HG03045 (cell line): ENCODE measurements at regions not wholly inside any gene's neighbourhood (a gene's known extent, or its start where the extent isn't known, plus 50 kb on each side); places are given as distances from the start of the nearest gene placed in this dataset.
"Not testable (repeated sequence)": the region's sequence is repeated elsewhere in the genome, so short reads cannot be mapped to it uniquely, and the experiment has no call there.

Source experiments
- ATAC-seq: cut with Tn5 transposase; IDR thresholded peaks from one replicate; pipeline ENCODE4 v1.9.1; 2021; ENCODE audit warnings: mild to moderate bottlenecking, moderate library complexity; ENCODE audit not compliant: unreplicated experiment

DNA sequence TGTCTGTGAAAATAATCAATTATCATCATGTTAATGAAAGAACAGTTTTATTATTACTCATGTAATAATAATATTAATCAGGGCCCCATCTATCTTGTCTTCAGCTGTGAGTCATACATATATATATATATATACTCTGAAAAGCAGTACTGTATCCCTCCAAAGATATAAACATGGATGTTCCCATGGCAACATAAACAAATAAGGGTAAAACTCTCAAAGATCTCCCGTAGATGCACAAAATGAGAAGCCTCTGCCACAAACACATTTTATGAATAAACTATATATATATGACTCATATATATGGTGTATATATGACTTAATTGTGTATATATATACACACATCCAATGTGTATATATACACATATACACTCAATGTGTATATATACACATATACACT, 163.8 kb upstream of the ARHGEF26 start:
- no peak for ATAC-seq

DNA sequence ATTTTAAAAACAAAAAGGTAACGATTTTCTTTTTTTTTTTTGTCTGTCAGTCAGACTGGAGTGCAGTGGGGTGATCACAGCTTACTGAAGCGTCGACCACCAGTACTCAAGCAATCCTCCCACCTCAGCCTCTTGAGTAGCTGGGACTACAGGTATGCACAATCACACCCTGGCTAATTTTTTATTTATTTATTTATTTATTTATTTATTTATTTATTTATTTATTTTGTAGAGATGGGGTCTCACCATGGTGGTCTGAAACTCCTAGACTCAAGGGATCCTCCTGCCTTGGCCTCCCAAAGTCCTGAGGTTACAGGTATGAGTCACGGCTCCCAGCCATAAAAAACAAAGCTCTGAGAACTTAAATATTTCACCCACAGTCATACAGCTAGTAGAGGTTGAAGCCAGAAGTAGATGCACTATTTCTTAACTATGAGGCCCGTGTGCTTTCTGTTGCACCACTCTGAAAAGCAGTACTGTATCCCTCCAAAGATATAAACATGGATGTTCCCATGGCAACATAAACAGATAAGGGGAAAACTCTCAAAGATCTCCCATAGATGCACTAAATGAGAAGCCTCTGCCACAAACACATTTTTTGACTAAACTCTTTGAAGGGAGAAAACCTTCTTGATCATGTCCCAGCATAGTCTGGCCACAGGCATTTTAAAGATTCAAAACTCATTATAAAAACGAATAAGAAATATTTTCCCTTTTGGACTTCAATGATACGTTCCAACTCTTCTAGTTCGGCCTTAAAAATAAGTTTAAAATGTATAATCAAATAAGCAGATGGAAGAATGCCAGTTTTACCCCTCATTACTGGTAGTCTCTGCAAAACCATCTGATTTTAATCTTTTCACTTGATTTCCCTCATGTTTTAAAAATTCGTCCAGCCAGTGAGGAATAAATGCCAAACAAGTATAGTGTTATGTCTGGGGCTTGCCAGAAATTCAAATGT, 162.3 kb upstream of the ARHGEF26 start:
- ATAC-seq: no peak

DNA sequence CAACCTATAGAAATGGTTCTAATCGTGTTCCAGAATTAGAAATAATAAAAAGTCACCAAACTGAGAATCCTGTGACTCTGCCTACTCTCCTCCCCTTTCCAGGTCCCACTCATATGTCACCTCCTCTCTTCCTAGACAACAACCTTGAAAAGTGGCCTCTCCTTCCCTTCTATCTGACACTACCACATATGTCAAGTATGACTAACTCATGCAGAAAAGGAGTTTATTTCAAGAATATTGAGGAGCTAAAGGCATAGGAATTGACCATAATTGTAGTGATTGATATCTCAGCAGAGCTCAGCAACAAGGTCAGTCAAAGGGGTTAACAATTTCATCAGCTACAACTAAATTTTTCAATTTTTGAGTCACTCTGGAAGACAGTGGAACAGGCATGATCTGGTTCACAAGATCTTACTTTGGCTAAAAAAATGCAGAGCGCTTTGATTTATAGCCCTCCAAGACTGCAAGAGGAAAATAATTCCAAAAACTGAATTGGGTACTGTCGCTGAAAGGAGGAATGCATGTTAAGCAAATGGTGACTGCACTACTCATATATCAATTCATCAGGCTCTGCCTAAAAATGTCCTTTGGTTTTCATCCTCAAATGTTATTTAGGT, 160.6 kb upstream of the ARHGEF26 start:
- ATAC-seq: no peak

DNA sequence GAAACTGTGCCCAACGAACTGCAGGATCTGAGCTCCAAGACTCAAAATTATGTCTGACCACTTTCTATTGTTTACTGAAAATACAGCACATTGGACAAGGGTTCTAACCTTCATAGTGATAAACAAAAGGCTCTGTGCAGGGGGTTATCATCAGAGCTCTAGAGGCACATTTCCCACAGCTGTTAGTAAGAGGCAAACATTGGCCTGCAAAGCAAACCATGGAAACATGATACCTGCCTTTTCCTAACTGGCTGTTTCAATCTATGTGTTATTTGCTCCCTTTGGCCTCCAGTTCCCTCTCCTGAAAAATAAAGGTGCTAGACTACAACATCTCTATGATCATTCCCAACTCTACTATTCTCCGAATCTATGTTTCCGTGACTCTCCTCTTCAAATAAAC, 159.7 kb upstream of the ARHGEF26 start:
- no peak for ATAC-seq

DNA sequence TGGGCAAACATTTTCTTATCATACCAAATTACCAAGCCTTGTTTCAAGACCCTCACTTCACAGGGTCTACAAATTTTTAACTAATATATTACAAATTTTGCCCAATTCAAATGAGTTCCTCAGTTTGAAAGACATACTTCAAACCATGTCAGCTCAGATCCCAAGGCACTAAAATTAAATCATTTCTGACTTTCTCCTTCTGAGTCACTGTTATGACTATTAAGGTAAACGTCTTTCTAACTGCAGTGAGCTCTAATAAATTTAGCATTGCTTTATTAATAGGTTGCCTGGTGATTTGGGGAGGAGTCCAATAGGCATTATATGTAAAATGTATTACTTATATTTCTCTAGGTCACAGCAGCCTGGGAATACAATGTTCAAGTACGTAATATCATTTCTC, 158.2 kb upstream of the ARHGEF26 start:
- no peak for ATAC-seq

DNA sequence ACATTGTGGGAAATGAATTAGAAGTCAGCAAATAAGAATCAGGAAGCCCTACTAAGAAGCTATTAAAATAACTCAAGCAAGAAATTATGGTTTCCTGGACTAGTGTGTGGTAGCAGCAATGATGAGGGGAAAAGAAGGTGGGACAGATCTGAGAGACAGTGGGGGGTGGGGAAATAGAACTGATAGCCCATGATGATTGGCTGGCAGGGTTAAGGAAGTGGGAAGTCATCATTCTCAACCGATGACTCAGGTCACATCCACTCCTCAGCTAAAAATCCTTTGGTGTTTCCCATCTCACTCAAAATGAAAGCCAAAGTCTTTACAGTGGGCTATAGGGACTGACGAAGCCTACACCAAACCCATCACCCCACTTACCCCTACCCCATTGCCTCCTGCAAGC, 153.9 kb upstream of the ARHGEF26 start:
- peak; percentile 44 for ATAC-seq

DNA sequence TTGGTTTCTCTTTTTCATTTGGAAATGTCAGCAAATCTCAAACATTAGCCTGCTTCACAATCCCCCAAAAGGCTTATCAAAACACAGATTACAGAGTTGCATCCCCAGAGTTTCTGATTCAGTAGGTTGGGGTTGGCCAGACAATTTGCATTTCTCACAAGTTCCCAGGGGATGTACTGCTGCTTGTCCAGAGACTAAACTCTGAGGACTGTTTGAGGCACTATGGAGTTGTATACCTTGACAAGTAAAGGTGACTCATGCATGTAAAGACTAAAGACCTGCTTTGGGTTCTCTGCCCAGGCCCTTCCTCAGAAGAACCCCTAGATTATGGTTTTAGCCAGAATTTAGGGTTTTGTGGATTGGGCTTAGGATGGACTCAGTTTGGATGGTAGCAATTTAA, 151.1 kb upstream of the ARHGEF26 start:
- no peak for ATAC-seq

DNA sequence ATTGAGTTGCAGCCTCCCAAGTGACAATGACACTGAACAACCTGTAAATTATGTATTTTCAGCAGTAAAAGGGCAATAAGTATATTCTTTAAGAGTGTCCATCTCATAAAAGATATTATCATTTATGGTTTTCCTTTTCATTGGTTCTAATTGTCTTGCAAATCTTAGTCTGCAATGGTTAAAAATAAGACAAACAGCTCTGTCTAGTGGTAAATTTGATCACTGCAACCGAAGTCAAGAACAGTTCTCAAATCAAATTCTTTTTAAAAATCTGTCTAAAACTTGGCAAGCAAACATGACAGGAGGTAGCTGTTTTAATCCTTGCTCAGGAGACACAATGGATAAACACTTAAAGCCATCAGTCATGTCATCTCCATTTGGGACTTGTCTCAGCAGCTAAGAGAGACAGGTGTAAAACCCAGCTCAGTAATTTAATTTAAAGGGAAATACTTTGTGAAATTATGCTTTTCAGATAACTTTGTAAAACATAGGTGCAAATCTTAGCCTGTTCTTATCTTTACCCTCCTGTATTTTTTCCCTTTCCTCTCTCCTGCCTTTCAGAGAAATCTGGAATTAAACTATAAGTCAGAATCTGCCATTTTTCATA, 150.3 kb upstream of the ARHGEF26 start:
- ATAC-seq: no peak

DNA sequence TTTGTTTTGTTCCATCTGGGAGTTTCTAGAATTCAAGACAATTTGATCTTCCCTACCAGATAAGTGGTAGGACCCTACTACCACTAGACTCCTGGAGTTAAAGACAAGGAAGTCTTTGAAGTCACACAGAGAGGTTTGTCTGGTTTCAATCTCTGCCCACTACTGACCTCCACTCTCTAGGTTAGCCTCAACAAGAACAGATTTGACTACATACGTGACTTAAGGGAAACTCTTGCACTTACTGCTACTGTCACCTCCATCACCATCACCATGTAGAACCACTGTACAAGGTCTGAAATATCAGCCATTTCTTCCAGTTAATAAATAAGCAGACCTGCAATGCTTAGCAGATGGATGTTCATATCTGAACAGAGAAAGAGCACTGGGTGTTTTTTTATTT, 148.3 kb upstream of the ARHGEF26 start:
- ATAC-seq: peak; percentile 77

DNA sequence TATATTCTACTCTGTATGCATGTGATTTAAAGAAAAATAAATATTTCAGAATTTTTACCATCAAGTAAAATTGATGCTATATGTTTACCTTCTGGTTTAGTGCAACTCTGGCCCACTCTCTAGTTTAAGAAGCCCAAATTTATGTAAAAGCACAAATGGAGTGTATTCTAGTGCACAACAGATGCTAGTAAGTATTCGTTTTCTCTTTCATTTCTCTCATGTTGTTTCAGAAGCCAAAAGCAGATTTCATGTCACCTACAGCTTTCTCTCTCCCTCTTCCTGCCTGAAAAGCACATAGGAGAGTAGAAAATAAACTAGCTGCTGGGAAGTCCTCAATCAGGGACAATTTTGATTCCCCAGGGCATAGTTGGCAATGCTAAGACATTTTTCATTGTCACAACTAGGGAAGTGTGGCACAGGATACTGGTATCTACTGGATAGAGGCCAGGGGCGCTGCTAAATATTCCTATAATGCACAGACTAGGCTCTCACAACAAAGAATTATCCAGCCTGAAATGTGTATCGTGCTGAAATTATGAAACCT, 147.4 kb upstream of the ARHGEF26 start:
- ATAC-seq: peak; percentile 50

DNA sequence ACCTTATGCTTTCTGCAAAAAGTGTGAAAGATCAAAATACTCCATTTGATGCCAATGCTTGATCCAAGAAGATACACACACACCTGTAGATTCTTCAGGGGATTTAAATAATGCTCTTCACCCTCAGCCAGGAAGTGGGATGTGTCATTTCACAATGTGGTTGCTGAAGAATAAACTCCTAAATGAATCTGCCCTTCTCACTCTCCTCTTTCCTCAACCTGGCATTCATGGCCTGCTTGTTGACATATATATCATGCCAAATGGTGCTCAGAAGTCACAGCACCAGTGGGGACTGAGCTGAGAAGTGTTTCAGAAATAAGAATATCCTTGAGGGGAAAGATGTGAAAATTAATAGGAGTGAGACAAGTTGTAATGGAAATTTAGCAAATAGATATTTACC, 146.6 kb upstream of the ARHGEF26 start:
- ATAC-seq: no peak

DNA sequence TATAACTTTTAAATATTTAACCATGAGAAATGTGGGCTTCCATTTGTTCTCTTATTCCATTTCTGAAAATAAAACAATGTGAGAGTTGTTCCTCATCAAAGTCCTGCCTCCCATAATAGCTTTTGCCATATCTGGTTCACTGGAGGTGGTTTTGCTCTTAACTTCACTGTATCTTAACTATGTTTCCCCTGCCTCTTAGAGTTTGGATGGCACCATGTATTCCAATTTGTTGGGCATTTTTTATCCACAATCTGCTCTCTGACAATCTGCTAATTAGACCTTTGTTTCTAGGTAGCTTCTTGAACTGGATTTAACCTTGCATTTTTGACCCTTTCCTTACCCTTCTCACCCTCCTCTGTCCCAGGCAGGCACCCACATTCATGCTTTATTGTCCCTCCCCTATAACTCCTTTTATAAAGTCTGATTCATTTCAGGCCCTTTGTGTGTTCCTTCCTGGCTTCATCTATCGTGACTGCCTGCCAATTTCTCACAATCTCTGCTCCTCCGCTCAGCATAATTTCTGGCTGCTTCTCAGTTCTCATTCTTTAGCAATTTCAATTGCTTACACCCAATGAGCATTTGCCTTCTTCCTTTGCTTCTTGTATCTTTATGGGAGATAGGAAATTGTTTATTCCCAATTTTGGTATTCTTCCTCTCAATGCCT, 144.2 kb upstream of the ARHGEF26 start:
- ATAC-seq: no peak

DNA sequence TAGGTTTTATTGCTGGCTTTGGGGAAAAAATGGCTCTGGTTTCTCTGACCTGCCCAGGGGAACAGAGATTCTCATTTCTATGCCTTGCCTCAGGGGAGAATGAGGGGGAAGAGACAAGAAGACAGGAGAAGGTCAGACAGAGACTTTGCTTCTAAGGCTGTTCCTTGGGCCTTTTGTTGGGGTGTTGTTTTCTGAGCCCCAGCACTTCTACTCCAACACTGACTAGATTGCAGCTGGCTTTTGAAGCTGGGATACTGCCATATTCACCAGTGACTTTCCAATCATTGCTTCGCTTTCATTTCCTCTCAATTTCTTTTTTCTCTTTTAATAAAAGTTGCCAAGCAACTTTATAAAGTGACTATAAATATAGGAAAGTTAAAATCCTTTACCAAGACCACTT, 143.2 kb upstream of the ARHGEF26 start:
- no peak for ATAC-seq

DNA sequence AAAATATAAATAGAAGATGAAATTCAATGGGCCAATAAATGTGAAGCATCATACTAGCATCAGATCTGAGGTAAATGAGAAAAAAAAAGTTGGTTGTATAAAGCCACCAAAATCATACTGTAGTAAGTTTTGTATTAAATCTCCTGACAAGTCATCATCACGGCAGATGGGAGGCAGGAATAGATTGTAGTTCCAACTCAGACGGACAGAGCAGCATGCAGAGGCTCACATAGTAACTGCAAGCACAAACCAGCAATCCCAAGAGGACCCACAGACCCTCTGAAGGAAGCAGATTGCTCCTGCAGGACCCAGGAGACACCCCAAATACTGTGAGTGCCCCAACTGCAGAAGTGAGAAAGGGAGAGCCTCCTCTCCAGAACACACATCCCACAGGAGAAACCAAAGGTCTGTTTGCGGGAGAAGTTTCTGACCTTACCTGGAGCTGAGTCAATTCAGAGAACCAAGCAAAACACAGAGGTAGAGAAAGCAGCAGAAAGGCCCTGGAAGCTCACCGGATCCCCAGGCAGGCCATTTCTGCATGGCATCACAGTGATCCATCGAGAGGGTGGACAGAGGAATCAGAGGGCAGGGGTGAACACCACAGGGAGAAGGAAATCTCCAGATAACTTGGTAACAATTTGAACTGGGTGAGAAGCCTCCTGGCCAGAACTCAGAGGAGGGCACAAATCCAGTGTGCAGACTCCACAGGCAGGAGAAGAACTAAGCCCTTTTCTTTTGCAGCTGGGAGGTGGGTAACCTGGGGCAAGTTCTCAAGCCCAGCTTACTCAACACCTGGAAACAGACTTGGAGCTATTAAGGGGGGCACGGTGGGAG, 141.6 kb upstream of the ARHGEF26 start:
- ATAC-seq: no peak

DNA sequence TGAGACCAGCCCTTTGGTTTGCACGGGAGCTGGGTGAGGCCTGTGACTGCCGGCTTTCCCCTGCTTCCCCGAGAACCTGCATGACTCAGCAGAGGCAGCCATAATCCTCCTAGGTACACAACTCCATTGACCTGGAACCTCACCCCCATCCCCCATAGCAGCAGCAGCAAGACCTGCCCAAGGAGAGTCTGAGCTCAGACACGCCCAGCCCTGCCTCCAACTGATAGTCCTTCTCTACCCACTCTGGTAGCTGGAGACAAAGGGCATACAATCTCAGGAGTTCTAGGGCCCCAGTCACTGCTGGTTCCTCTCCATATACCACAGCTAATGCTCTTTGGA, 141.0 kb upstream of the ARHGEF26 start:
- no peak for ATAC-seq

DNA sequence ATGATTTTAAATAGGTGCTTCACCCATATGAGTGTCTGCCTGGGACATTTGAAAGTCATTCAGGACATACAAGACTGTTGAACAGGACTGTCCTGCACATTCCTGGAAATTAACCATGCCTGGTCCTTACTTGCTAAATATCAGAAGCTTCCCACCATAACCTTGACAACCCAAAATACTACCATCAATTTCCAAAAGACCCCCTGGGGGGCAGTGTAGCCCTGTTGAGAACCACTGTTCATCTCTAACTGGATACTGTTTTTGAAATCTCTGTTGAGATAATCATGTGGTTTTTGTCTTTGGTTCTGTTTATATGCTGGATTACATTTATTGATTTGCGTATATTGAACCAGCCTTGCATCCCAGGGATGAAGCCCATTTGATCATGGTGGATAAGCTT, 123.8 kb upstream of the ARHGEF26 start:
- ATAC-seq: not testable (repeated sequence)

DNA sequence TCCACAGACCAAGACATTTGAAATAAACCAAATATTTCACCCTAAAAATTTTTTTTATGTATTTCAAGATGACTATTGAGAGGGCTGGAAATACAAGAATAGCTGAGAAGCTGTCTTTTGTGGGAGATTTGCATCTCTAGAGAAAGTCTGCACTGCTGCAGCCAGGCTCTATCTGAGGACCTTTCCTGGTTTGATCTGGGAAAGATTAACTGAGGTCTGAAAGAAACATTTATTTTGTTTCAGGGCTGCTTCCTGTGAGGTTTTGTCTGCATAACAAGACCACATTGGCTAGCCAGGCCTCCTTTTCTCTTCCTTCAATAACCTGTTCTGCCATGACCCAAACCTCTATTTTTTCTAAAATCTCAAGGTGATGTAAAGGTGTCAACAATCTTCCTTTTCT, 117.5 kb upstream of the ARHGEF26 start:
- ATAC-seq: no peak

DNA sequence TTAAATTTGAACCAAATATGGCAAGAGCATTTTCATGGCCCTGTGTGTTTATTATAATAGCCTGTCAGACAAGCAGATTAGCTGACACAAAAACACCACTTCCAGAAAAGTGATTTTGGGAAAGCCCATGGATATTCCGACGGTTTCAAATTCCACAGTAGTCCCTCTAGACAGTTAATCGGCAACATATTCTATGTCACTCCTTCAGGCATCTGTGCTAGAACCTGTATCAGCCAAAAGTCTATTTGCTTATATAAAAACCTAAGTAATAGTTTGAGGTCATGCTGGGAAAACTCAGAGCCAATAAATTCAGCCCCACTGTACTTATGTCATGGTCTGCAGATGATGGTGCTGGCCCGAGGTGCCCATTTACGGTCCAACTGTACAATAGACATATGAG, 110.2 kb upstream of the ARHGEF26 start:
- no peak for ATAC-seq

DNA sequence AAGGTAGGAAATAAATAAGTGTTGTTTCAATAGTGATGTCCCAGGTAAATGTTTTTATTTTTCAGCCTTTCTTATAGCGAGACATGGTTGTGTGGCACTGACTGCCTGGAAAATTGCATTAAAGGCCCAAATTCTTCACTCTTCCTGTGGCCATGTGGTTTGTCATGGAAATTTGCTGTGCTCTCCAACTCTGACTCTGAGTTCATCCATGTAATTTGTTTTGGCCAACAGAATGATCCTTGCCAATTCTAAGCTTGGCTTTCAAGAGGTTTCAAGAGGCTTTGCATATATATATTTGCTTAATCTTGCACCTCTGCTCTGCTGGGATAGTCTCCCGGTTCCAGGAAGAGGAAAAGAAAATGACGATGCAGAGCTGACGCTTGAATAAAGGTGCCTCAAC, 107.5 kb upstream of the ARHGEF26 start:
- ATAC-seq: no peak

DNA sequence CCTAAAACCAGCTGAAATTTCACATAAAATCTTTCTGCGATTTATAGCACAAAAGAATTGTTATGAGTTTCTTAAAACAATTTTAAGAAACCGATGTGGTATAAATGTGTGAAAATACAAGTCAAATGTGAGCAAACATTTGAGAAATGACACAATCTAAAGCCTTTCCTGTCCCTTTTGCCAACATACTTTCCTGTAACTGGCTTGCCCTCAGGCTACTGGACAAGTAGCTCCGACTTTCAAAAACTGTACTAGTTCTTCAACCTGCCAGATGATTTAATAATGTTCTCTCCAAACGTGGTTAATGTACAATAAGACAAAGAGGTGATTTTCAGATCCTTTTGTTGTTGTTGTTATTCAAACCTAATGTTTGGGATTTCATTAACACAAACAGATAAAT, 105.9 kb upstream of the ARHGEF26 start:
- no peak for ATAC-seq
